ENCODE measurements at regions not wholly inside any gene's neighbourhood (a gene's known extent, or its start where the extent isn't known, plus 50 kb on each side); places are given as distances from the start of the nearest gene placed in this dataset.

DNA sequence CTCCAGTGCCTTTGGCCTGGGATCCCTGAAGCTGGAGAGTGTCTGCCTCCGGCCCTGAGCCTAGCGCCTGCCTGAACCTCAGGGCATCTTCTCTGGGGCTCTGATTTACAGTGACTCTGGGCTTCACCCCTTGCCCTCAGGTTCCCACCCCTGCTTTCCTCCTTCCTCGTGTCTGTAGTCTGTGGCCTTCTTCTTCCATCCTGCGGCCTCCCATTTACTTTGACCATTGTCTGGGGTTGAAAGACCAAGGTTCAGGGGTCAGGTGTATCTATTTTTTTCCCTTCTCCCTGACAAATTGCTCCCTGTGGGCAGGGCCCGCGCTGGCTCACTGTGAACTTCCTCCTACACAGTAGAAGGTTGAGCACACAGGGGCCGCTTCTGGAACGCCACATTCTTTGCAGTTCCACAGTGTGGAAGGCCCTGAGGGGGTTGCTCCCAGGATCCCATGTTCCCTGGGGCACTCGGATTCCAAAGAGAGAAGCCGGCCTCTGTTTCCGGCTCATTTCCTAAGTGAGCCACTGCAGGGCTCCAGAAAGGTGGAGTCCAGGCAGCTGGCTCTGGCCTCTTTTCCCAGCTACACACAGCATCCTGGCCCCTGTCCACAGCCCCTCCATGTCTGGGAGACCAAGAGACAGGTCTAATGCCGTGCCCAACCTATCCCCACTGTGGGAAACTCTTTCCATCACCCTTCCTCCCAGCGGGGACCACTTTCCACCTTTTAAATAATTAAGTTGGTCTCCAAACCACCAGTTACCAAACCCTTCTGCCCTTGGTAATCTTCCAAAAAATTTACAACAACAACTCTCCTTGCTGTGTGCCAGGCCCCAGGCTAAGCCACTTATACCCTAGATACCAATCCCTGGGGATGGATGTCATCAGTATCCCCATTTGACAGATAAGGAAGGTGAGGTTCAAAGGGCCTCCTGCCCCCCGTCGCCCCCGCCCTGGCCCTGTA, 140.3 kb upstream of the IER5L start:
- TF ChIP-seq ZFX (IDR thresholded peaks at IDR 0.05) (no peak), SIN3A (IDR thresholded peaks at IDR 0.05; ENCODE audit: low read depth) (no peak), POLR2A (IDR thresholded peaks at IDR 0.05; ENCODE audit: borderline replicate concordance, extremely low read depth, insufficient read depth, insufficient read length) (no peak), POLR2AphosphoS5 (IDR thresholded peaks at IDR 0.05; ENCODE audit: low read depth, low read length) (no peak)
- TF ChIP-seq, protein P1, sequence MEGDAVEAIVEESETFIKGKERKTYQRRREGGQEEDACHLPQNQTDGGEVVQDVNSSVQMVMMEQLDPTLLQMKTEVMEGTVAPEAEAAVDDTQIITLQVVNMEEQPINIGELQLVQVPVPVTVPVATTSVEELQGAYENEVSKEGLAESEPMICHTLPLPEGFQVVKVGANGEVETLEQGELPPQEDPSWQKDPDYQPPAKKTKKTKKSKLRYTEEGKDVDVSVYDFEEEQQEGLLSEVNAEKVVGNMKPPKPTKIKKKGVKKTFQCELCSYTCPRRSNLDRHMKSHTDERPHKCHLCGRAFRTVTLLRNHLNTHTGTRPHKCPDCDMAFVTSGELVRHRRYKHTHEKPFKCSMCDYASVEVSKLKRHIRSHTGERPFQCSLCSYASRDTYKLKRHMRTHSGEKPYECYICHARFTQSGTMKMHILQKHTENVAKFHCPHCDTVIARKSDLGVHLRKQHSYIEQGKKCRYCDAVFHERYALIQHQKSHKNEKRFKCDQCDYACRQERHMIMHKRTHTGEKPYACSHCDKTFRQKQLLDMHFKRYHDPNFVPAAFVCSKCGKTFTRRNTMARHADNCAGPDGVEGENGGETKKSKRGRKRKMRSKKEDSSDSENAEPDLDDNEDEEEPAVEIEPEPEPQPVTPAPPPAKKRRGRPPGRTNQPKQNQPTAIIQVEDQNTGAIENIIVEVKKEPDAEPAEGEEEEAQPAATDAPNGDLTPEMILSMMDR (IDR thresholded peaks at IDR 0.05 in 2 of 3, conservative IDR thresholded peaks at IDR 0.05 in 1 of 3; ENCODE audit: borderline replicate concordance in 1 of 3, insufficient read depth in 1 of 3, low read depth in 2 of 3, low read length in 2 of 3): no peak
